KOPT-K1 (cell line): ENCODE measurements at regions not wholly inside any gene's neighbourhood (a gene's known extent, or its start where the extent isn't known, plus 50 kb on each side); places are given as distances from the start of the nearest gene placed in this dataset.
"Not testable (repeated sequence)": the region's sequence is repeated elsewhere in the genome, so short reads cannot be mapped to it uniquely, and the experiment has no call there.

Experiments used
- H3K27ac ChIP-seq: fragments of 200-600 bp; sonication (generic); 2 replicates; pipeline ENCODE4 v1.5.1; 2016; ENCODE audit warnings: antibody characterized with exemption, mild to moderate bottlenecking, low read depth, low read length; ENCODE audit not compliant: poor library complexity, severe bottlenecking
- H3K36me3 ChIP-seq: fragments of 200-600 bp; sonication (generic); 2 replicates; pipeline ENCODE4 v1.5.1; 2017; ENCODE audit warnings: antibody characterized with exemption, mild to moderate bottlenecking, low read length, moderate library complexity; ENCODE audit not compliant: insufficient read depth
- H3K9me3 ChIP-seq: fragments of 200-600 bp; sonication (generic); 2 replicates; pipeline ENCODE4 v1.5.1; 2017; ENCODE audit warnings: antibody characterized with exemption, low read length, mild to moderate bottlenecking; ENCODE audit not compliant: insufficient read depth, poor library complexity, severe bottlenecking

GRCh38 chr1:193448682-193449461, 262.5 kb upstream of the B3GALT2 start:
- H3K27ac ChIP-seq: no peak overlapping the region
- H3K36me3 ChIP-seq: no peaks in the 10 kb centered on the region
- H3K9me3 ChIP-seq: no peaks in the 10 kb centered on the region

GRCh38 chr1:193443886-193444285, 257.5 kb upstream of the B3GALT2 start:
- no peaks in the 10 kb centered on the region for H3K36me3 ChIP-seq
- H3K27ac ChIP-seq: no peak overlapping the region
- H3K9me3 ChIP-seq: no peaks in the 10 kb centered on the region

- Histone ChIP-seq H3K9me3 (peaks cover 6% of the 10 kb centered on the region), H3K36me3 (no peaks in the 10 kb centered on the region), H3K27ac (no peak overlapping the region)
Measured at GRCh38 chr1:193438771-193439170, 252.4 kb upstream of the B3GALT2 start.

- peaks cover 11% of the 10 kb centered on the region for H3K9me3 ChIP-seq
- no peaks in the 10 kb centered on the region for H3K36me3 ChIP-seq
- no peak overlapping the region for H3K27ac ChIP-seq
Measured at GRCh38 chr1:193438312-193438711, 251.9 kb upstream of the B3GALT2 start.

- Histone ChIP-seq H3K9me3 (peaks cover 16% of the 10 kb centered on the region), H3K36me3 (no peaks in the 10 kb centered on the region), H3K27ac (no peak overlapping the region)
Measured at GRCh38 chr1:193437785-193438184, 251.4 kb upstream of the B3GALT2 start.

- H3K27ac ChIP-seq, H3K36me3 ChIP-seq: not testable (repeated sequence)
- peaks cover 20% of the 10 kb centered on the region for H3K9me3 ChIP-seq
Measured at GRCh38 chr1:193437333-193437732, 250.9 kb upstream of the B3GALT2 start.

- Histone ChIP-seq H3K36me3 (no peaks in the 10 kb centered on the region), H3K27ac (no peak overlapping the region), H3K9me3 (peaks cover 26% of the 10 kb centered on the region)
Measured at GRCh38 chr1:193435781-193436180, 249.4 kb upstream of the B3GALT2 start.

- Histone ChIP-seq H3K36me3 (no peaks in the 10 kb centered on the region), H3K9me3 (peaks cover 26% of the 10 kb centered on the region), H3K27ac (no peak overlapping the region)
Measured at GRCh38 chr1:193434319-193434718, 247.9 kb upstream of the B3GALT2 start.

GRCh38 chr1:193433599-193433998, 247.2 kb upstream of the B3GALT2 start:
- no peak overlapping the region for H3K27ac ChIP-seq
- H3K9me3 ChIP-seq: peaks cover 26% of the 10 kb centered on the region
- H3K36me3 ChIP-seq: no peaks in the 10 kb centered on the region

GRCh38 chr1:193432979-193433587, 246.7 kb upstream of the B3GALT2 start:
- peaks cover 26% of the 10 kb centered on the region for H3K9me3 ChIP-seq
- no peak overlapping the region for H3K27ac ChIP-seq
- H3K36me3 ChIP-seq: no peaks in the 10 kb centered on the region

- Histone ChIP-seq H3K27ac (no peak overlapping the region), H3K9me3 (peaks cover 26% of the 10 kb centered on the region), H3K36me3 (no peaks in the 10 kb centered on the region)
Measured at GRCh38 chr1:193431265-193431977, 245.0 kb upstream of the B3GALT2 start.

- no peaks in the 10 kb centered on the region for H3K36me3 ChIP-seq
- H3K9me3 ChIP-seq: peaks cover 7% of the 10 kb centered on the region
- H3K27ac ChIP-seq: no peak overlapping the region
Measured at GRCh38 chr1:193427524-193427923, 241.1 kb upstream of the B3GALT2 start.

- Histone ChIP-seq H3K27ac (no peak overlapping the region), H3K9me3 (no peaks in the 10 kb centered on the region), H3K36me3 (no peaks in the 10 kb centered on the region)
Measured at GRCh38 chr1:193426061-193426460, 239.6 kb upstream of the B3GALT2 start.

GRCh38 chr1:193421487-193421886, 235.1 kb upstream of the B3GALT2 start:
- Histone ChIP-seq H3K27ac (no peak overlapping the region), H3K9me3 (no peaks in the 10 kb centered on the region), H3K36me3 (no peaks in the 10 kb centered on the region)

GRCh38 chr1:193419295-193419694, 232.9 kb upstream of the B3GALT2 start:
- Histone ChIP-seq H3K27ac (no peak overlapping the region), H3K36me3 (no peaks in the 10 kb centered on the region)

More at GRCh38 chr1:193419295-193419694, 232.9 kb upstream of the B3GALT2 start:
- no peaks in the 10 kb centered on the region for H3K9me3 ChIP-seq
